ENCODE measurements at regions not wholly inside any gene's neighbourhood (a gene's known extent, or its start where the extent isn't known, plus 50 kb on each side); places are given as distances from the start of the nearest gene placed in this dataset.

DNA sequence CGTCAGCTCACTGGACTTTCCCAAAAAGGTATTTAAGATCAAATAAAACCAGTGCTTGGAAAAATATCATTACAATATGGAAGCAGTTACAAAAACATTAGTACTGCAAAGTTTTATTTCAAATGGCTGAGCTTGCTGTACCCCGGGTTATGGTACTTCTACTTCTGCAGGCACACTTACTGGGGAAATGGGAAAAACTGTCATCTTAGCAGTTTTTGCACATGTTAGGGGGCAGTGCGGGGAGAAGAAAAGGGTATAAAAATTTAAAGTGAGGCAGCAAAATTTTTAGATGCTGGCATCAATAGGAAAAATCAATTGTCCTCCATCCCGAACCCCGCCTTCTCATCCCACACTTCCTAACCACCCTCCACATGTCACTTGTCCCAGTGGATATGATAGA, 133.4 kb downstream of the ATG4C start:
- no peak for DNase-seq

DNA sequence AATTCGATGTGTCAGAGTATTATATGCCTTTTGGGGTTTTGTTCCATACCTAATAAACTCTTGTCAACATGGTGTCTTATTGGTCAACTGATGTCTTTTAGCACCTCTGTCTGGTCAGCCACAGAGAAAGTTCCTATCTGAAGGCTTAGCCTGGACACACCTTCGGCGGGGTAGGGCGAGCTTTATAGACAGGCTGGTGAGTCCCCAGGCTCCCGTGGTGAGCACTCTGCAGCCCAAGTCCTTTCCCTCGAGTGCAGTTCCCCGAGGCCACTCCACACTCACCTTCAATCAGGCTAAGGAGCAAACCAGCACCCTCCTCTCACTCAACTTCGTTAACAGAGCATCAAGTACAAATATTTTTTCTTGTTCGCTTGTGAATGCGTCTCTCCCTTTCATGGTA, 133.9 kb downstream of the ATG4C start:
- DNase-seq: no peak

GRCh38 chr1:62918700-62919099, 134.8 kb downstream of the ATG4C start:
- DNase-seq: no peak

DNA sequence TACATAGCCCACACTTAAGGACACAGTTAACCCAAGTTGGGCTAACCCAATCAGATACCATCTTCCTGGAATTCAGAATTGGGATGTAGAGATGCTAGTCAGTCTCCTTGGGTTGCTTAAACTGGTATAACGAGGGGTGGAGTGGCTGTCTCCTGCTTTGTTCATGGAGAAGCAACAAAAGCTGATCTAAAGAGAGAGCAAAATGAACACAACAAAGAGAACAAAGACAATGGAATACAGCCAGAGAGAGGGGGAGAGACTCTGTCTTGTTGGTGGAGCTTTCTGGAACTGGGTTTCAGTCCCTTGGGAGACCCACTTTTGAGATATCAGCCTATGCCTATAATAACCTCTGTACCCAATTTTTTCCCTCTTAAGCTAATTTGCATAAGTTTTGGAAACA, 138.1 kb downstream of the ATG4C start:
- no peak for DNase-seq

DNA sequence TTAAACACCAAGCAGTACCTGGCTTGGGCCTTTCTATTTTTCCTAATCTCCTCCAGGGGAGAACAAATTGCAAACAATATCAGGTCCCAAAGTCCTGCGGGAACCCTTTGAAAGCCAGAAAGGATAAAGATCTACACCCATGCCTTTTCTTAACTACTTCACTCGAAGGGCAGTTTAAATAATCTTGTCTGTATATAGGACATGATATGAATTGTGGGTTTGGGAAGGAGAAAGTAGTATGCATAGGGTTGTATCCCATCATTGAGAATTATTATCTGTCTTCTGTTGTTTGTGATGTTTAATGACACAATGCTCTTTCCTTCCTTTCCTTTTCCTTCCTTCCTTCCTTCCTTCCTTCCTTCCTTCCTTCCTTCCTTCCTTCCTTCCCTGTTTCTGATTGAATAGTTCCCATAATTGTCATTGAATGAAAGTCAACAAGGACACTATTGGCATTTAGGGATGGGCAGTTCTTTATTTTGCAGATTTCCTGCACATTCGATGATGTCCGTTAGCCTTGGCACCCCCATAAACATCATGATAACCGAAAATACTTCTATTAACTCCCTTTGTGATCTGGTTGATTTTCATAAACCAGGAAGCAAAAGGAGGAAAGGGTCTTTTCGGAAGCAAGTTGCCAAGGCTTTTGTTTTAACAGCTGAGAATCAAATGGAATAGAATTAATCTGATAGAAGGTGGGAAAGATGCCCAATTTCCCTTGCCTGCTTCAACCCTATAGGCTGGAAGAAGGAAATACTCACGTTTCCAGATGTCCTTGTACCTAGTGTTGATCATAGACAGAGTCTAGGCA, 141.3 kb downstream of the ATG4C start:
- DNase-seq: no peak

DNA sequence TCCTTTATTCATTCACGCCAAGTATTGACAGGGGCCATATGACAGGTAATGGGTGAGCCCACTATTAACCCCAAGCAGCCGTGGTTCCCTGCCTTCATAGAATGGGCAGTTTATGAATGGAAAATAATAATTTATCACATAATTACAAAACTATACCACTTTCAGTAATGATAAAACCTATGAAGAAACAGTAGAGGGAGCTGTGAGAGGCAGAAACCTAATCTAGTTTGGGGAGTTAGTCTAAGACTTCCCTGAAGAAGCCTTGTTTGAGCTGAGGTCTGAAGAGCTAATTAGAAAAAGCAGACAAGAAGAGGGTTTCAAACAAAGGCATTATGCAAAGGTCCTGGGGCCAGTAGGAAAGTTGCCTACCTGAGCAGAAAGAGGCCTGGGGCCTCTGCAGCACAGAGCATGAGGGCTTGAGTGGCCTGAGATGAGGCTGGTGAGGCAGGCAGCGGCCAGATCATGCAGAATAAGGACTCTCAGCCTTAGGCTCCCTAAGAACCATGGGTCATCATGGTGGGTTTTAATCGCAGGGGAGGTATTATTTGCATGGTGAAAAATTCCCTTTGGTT, 142.8 kb downstream of the ATG4C start:
- DNase-seq: no peak

DNA sequence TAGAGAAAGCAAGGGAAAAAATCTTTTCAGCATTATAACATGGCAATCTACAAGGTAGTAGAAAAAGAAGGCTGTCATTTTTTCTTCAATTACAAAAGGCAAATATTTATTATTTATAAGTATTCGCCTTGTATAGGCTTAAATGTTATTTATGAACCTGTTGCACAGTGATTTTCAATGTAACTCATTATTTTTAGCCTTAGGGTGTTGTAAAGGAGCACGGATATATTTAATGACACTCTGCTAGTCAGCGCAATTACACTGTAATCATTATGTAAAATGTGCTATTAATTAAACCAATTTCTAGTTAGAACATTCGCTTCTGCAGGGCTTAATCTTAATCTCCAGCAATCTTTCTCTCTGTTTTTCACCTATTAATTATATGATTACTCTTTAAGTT, 145.0 kb downstream of the ATG4C start:
- no peak for DNase-seq

DNA sequence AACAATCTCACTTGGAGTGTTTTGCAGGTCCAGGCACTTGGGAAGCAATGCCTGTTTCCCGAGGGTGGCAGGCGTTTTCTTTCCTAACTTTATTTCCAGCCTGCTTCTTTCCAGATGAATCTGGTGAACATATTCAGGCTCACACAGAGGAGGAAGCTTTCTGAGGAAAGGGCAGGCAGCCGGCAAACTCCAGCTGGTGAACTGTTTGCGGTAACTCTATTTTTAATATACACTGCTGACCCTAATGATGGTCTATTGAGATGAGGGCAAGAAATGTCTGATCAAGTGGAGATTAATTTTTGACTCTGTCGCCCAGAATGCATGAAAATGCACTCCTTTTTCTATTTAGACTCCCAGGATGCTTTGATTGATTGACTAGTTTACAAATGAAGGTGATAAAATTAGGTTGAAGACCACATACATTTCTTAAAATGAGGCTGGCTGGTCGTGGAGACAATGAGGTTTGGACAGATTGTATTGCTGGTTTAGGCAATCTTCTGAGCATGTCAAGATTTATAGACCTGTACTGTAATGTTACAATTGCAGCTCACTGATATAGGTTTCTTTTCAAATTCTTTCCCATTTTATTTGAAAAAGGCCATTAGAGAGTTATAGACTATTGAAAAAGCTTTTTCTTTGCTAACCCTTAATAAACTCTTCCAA, 153.8 kb downstream of the ATG4C start:
- no peak for DNase-seq

DNA sequence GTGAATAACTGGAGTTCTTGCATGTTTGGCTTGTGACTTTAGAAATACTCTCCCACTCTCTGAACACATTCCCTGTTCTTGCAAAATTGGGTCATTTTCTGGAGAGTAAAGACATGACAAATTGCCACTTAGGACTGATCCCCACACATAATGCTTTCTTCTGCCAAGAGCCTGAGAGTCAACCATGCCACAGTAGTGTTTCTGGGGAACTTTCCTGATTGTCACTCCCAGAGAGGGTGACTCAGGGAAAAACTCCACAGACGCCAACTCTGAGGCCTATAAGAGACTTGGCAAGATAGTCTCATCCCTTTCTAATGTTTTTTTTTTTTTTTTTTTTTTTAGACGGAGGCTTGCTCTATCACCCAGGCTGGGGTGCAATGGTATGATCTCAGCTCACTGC, 157.8 kb downstream of the ATG4C start:
- DNase-seq: no peak

GRCh38 chr1:62946511-62946910, 162.6 kb downstream of the ATG4C start:
- DNase-seq: no peak

- no peak for DNase-seq
Measured at GRCh38 chr1:62951428-62951827, 167.5 kb downstream of the ATG4C start.

DNA sequence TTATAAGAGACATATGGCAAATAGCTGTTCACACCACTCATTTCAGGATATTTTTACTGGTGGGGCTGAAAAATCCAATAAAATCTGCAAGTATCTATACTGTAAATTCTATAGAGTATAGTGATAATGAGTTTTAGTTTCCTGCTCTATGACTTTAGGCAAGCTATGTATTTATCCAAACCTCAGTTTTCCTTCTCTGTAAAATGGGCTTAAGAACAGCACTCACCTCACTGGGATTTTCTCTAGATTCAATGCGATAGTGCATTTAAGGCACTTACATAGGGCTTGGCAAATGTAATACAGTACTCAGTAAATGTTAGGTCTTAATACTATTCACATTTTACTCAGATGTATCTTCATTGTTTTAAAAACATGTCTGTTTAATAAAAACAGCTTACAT, 168.7 kb downstream of the ATG4C start:
- no peak for DNase-seq

DNA sequence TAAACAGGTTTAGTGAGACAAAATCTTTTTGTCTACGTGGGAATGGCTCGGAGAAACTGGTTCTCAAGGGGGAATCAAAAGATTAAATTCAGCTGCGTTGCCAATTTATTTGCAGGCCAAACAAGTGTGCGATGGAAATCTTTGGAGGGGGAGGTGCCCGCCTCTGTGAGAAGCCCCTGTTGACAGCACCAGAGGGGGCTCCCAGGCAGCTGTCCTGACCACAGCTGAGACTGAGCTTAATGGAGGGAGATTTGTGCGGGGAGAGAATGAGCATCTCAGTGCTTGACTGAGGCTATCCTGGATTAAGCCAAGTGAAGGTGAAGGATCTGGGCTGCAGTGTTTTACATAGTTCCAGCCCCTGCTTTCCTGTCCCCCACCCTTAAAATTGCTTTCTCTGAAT, 169.7 kb downstream of the ATG4C start:
- no peak for DNase-seq

GRCh38 chr1:62954758-62955157, 170.8 kb downstream of the ATG4C start:
- DNase-seq: no peak

DNA sequence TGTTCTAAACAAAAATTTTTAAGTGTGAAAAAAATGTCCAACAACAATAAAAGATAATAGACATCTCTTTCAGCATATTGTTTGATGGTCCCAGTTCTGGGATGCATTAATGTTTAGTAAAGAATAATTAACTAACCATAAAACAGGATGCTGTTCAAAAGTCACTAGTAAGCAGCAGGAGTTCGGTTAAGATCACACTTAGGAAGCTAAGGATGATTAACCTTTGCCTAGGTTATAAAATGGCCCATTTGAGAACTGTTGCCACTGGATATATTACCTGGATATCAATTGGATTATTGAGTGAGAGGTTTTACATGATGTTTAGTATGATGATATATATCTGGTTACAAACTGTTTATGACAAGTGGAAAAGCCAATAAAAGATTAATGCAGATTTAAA, 171.7 kb downstream of the ATG4C start:
- no peak for DNase-seq

- no peak for DNase-seq
Measured at GRCh38 chr1:62962014-62962812, 178.3 kb downstream of the ATG4C start.

GRCh38 chr1:62962901-62963776, 179.2 kb downstream of the ATG4C start:
- peak; percentile 14 to 41 (median 30) for DNase-seq

DNA sequence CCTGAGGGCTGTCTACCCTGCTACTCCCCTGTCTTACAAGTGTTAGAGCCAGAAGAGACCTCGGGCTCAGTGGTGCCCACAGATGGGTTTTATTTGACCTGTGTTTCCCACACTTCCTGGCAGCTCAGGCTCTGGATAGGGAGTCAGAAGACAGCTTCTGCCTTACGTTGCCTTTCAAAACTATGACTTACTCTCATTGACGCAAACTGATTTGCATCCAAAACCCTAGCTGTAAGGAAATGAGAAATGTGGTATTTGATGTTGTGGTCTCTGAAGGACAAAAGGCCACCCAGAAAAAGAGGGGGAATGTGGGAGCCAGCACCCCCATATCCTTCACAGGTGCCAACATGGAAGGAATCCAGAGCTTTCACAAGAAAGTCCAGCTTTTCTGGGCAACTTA, 180.2 kb downstream of the ATG4C start:
- no peak for DNase-seq

DNA sequence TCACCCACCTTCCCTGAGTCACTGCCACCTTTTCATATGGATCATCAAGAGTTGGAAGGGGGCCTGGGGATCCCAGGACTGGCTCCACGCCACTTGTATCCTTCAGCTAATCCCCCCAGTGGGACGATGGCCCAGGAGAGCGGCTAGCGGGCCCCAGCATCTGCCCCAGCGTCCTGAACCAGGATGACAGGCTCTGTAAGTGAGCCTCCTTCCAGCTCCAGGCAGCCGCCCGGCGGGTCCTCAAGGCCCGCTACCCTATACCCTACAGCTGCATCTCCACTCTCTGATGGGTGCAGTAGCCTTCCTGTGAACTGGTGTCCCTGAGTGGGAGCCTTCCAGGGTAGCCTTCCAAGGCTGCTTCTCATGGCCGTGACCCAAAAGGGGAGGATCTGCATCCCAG, 183.1 kb downstream of the ATG4C start:
- DNase-seq: no peak

- DNase-seq: no peak
Measured at GRCh38 chr1:62977366-62977765, 193.4 kb downstream of the ATG4C start.

GRCh38 chr1:62978741-62979140, 194.8 kb downstream of the ATG4C start:
- DNase-seq: no peak

DNA sequence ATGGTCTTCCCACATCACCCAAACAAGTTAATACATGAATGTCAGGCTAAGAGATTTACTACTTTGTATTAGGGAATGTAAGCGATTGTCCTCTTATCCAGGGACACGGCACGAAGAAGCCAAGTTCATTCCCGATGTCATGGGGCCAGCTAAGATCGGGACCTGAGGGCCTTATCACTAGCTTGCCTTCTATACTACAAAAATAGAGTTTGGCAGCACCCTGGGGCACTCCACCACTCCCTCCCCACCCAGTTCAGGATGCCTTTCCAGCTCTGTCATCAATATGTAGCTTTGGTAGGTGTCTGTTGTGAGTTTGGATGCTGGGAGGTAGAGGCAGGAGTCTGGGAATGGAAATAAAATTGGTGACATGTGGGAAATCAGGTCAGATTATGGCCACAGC, 197.5 kb downstream of the ATG4C start:
- DNase-seq: no peak

All from suppressor macrophage (primary cell).